Fibroblast of lung (primary cell): ENCODE measurements at regions not wholly inside any gene's neighbourhood (a gene's known extent, or its start where the extent isn't known, plus 50 kb on each side); places are given as distances from the start of the nearest gene placed in this dataset.

ENCODE experiments used
- EZH2 ChIP-seq: IDR thresholded peaks from 2 replicates; pipeline ENCODE4 v1.5.1; 2012; ENCODE audit warnings: low read length, control low read depth, mild to moderate bottlenecking; ENCODE audit errors: missing control alignments
- TF ChIP-seq, protein P1 (sequence below), 2 donors: IDR thresholded peaks in 1 of 2; conservative IDR thresholded peaks in 1 of 2; 1 replicate in 1 of 2; 2 replicates in 1 of 2; pipeline ENCODE4 v1.5.1; 2011 to 2012; ENCODE audit warnings: low read length in 2 of 2, control low read depth in 1 of 2, inconsistent platforms in 1 of 2, low read depth in 1 of 2, mild to moderate bottlenecking in 1 of 2

DNA sequence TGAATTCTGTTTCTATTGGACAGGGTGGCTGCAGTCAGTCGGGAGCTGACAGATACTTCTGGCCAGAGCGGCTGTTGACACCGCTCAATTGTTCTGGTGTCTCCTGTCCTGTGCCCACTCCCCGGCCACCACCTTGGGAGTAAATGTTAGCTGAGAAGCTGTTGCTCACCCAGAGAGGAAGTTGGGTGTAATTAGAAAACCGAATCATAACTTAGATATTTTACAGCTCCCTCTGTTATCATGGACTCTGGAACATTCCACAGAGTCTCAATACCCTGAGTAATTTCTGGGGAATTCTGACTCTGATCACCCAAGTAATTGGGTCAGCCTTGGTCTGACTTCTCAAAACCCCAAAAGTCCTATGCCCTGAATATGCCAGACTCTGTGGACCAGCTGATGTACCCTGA is 58.3 kb upstream of the RFLNA start:
- TF ChIP-seq, protein P1, sequence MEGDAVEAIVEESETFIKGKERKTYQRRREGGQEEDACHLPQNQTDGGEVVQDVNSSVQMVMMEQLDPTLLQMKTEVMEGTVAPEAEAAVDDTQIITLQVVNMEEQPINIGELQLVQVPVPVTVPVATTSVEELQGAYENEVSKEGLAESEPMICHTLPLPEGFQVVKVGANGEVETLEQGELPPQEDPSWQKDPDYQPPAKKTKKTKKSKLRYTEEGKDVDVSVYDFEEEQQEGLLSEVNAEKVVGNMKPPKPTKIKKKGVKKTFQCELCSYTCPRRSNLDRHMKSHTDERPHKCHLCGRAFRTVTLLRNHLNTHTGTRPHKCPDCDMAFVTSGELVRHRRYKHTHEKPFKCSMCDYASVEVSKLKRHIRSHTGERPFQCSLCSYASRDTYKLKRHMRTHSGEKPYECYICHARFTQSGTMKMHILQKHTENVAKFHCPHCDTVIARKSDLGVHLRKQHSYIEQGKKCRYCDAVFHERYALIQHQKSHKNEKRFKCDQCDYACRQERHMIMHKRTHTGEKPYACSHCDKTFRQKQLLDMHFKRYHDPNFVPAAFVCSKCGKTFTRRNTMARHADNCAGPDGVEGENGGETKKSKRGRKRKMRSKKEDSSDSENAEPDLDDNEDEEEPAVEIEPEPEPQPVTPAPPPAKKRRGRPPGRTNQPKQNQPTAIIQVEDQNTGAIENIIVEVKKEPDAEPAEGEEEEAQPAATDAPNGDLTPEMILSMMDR (conservative IDR thresholded peaks at IDR 0.05 in 1 of 2, IDR thresholded peaks at IDR 0.05 in 1 of 2; ENCODE audit: low read depth in 1 of 2, low read length in 2 of 2), result no peak
- TF ChIP-seq EZH2, result no peak
